ENCODE measurements at regions not wholly inside any gene's neighbourhood (a gene's known extent, or its start where the extent isn't known, plus 50 kb on each side); places are given as distances from the start of the nearest gene placed in this dataset.

- no peak overlapping the region for H3K4me3 ChIP-seq (ENCODE audit: low read depth in 1 of 2, low read length in 2 of 2)
Observed at GRCh38 chr1:80392529-80392928, 1386.0 kb upstream of the ADGRL4 start.

GRCh38 chr1:80385650-80386049, 1379.1 kb upstream of the ADGRL4 start:
- Histone ChIP-seq H3K27ac (ENCODE audit: low read depth in 2 of 2, low read length in 1 of 2) (no peak overlapping the region), H3K27me3 (ENCODE audit: control insufficient read depth in 1 of 2, insufficient read depth in 2 of 2, low read length in 2 of 2) (no peaks in the 10 kb centered on the region), H3K4me3 (ENCODE audit: low read depth in 1 of 2, low read length in 2 of 2) (no peak overlapping the region), H3K9me3 (ENCODE audit: control insufficient read depth in 2 of 2, insufficient read depth in 1 of 2, low read depth in 1 of 2, low read length in 1 of 2) (peaks cover 0 to 2% of the 10 kb centered on the region in 2 donors), H3K4me1 (ENCODE audit: control insufficient read depth in 2 of 2, insufficient read depth in 2 of 2, low read length in 1 of 2) (no peaks in the 10 kb centered on the region), H3K36me3 (ENCODE audit: control insufficient read depth in 2 of 2, insufficient read depth in 2 of 2, low read length in 1 of 2) (no peaks in the 10 kb centered on the region)

More at GRCh38 chr1:80392529-80392928, 1386.0 kb upstream of the ADGRL4 start:
- Histone ChIP-seq H3K9me3 (ENCODE audit: control insufficient read depth in 2 of 2, insufficient read depth in 1 of 2, low read depth in 1 of 2, low read length in 1 of 2) (no peaks in the 10 kb centered on the region), H3K27ac (ENCODE audit: low read depth in 2 of 2, low read length in 1 of 2) (no peak overlapping the region), H3K36me3 (ENCODE audit: control insufficient read depth in 2 of 2, insufficient read depth in 2 of 2, low read length in 1 of 2) (no peaks in the 10 kb centered on the region), H3K4me1 (ENCODE audit: control insufficient read depth in 2 of 2, insufficient read depth in 2 of 2, low read length in 1 of 2) (no peaks in the 10 kb centered on the region), H3K27me3 (ENCODE audit: control insufficient read depth in 1 of 2, insufficient read depth in 2 of 2, low read length in 2 of 2) (no peaks in the 10 kb centered on the region)
- WGBS, 2 donors = 38 to 54% methylated on average over 3 of the region's 3 CpGs

- no peaks in the 10 kb centered on the region for H3K4me1 ChIP-seq (ENCODE audit: control insufficient read depth in 2 of 2, insufficient read depth in 2 of 2, low read length in 1 of 2)
- H3K36me3 ChIP-seq (ENCODE audit: control insufficient read depth in 2 of 2, insufficient read depth in 2 of 2, low read length in 1 of 2) = no peaks in the 10 kb centered on the region
- H3K9me3 ChIP-seq (ENCODE audit: control insufficient read depth in 2 of 2, insufficient read depth in 1 of 2, low read depth in 1 of 2, low read length in 1 of 2) = peaks cover 0 to 2% of the 10 kb centered on the region in 2 donors
- no peak overlapping the region for H3K27ac ChIP-seq (ENCODE audit: low read depth in 2 of 2, low read length in 1 of 2)
- H3K27me3 ChIP-seq (ENCODE audit: control insufficient read depth in 1 of 2, insufficient read depth in 2 of 2, low read length in 2 of 2) = no peaks in the 10 kb centered on the region
- no peak overlapping the region for H3K4me3 ChIP-seq (ENCODE audit: low read depth in 1 of 2, low read length in 2 of 2)
Observed at GRCh38 chr1:80384959-80385358, 1378.4 kb upstream of the ADGRL4 start.

DNA sequence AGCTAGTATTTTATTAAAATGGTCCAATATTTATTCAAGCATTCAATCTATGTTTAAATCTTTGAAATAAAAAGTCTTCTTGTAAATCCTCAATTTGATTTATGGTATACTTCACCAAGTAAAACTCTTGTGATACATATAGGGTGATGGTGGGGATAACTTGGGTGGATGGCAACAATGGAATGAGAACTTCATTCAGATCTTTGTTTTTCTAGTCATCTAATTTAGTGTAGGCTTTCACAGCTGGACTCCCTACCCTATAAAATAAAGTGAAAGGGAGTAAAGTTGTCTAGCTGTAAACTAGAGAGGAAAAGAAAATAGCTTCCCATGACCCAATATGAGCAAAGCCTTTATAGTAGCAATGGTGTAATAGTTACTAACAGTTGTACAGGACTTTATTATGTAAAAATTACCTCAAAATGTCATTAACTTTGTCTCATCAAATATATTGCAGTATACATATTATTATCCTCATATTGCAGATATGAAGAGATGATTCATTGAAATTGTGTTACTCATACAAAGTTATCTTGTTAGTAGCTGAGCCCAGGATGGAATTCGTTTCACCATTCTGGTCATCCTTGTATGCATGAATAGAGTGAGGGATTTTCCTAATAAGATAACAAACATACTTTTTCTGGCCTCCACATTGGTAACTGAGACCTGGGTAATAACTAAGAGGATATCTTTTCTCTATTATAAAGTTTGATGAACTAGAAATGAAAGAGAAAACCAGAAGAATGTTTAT, 1377.7 kb upstream of the ADGRL4 start:
- 57 to 67% methylated on average over 1 of the region's 1 CpG for WGBS, 2 donors

GRCh38 chr1:80375662-80376061, 1369.1 kb upstream of the ADGRL4 start:
- Histone ChIP-seq H3K9me3 (ENCODE audit: control insufficient read depth in 2 of 2, insufficient read depth in 1 of 2, low read depth in 1 of 2, low read length in 1 of 2) (no peaks in the 10 kb centered on the region), H3K4me3 (ENCODE audit: low read depth in 1 of 2, low read length in 2 of 2) (no peak overlapping the region), H3K4me1 (ENCODE audit: control insufficient read depth in 2 of 2, insufficient read depth in 2 of 2, low read length in 1 of 2) (no peaks in the 10 kb centered on the region), H3K27ac (ENCODE audit: low read depth in 2 of 2, low read length in 1 of 2) (no peak overlapping the region), H3K27me3 (ENCODE audit: control insufficient read depth in 1 of 2, insufficient read depth in 2 of 2, low read length in 2 of 2) (no peaks in the 10 kb centered on the region), H3K36me3 (ENCODE audit: control insufficient read depth in 2 of 2, insufficient read depth in 2 of 2, low read length in 1 of 2) (no peaks in the 10 kb centered on the region)

More for the DNA sequence above, 1377.7 kb upstream of the ADGRL4 start:
- H3K27ac ChIP-seq (ENCODE audit: low read depth in 2 of 2, low read length in 1 of 2) = no peak overlapping the region
- H3K36me3 ChIP-seq (ENCODE audit: control insufficient read depth in 2 of 2, insufficient read depth in 2 of 2, low read length in 1 of 2) = no peaks in the 10 kb centered on the region
- no peaks in the 10 kb centered on the region for H3K27me3 ChIP-seq (ENCODE audit: control insufficient read depth in 1 of 2, insufficient read depth in 2 of 2, low read length in 2 of 2)
- H3K4me1 ChIP-seq (ENCODE audit: control insufficient read depth in 2 of 2, insufficient read depth in 2 of 2, low read length in 1 of 2) = no peaks in the 10 kb centered on the region
- no peak overlapping the region for H3K4me3 ChIP-seq (ENCODE audit: low read depth in 1 of 2, low read length in 2 of 2)
- peaks cover 0 to 2% of the 10 kb centered on the region in 2 donors for H3K9me3 ChIP-seq (ENCODE audit: control insufficient read depth in 2 of 2, insufficient read depth in 1 of 2, low read depth in 1 of 2, low read length in 1 of 2)

DNA sequence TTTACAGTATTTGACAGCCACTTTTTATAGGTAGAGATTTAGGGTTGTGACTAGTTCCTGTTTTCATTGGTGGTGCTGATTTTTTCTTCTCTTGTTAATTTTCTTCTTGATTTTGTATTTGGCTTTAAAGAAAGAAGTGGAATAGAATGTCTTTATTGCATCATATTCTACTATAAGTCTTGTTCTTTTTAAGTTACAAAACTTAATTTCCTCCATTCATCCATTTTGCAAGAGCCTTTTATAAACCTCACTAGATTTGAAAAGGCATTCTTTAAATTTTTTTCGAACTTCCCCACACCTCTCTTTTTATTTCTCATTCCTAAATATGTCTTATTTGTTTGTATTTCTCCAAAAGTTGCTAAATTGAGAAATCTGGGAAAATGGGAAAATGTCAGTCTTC, 1368.6 kb upstream of the ADGRL4 start:
- Histone ChIP-seq H3K9me3 (ENCODE audit: control insufficient read depth in 2 of 2, insufficient read depth in 1 of 2, low read depth in 1 of 2, low read length in 1 of 2) (no peaks in the 10 kb centered on the region), H3K4me1 (ENCODE audit: control insufficient read depth in 2 of 2, insufficient read depth in 2 of 2, low read length in 1 of 2) (no peaks in the 10 kb centered on the region), H3K36me3 (ENCODE audit: control insufficient read depth in 2 of 2, insufficient read depth in 2 of 2, low read length in 1 of 2) (no peaks in the 10 kb centered on the region), H3K27ac (ENCODE audit: low read depth in 2 of 2, low read length in 1 of 2) (no peak overlapping the region), H3K27me3 (ENCODE audit: control insufficient read depth in 1 of 2, insufficient read depth in 2 of 2, low read length in 2 of 2) (no peaks in the 10 kb centered on the region), H3K4me3 (ENCODE audit: low read depth in 1 of 2, low read length in 2 of 2) (no peak overlapping the region)
- 66 to 73% methylated on average over 1 of the region's 1 CpG for WGBS, 2 donors

DNA sequence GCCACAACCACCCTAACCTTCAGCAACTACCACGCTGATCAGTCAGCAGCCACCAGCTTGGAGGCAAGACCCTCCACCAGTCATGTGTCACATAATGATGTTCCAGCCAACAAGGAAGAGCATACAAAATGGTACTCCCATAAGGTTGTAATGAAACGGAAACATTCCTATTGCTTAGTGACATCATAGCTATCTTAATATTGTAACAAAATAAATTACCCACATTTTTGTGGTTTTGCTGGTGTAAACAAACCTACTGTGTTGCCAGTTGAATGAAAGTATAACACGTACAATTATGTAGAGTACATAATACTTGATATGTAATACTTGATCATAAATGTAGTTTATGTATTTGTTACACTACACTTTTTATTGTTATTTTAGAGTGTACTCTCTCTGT, 1363.2 kb upstream of the ADGRL4 start:
- no peaks in the 10 kb centered on the region for H3K27me3 ChIP-seq (ENCODE audit: control insufficient read depth in 1 of 2, insufficient read depth in 2 of 2, low read length in 2 of 2)
- H3K36me3 ChIP-seq (ENCODE audit: control insufficient read depth in 2 of 2, insufficient read depth in 2 of 2, low read length in 1 of 2) = no peaks in the 10 kb centered on the region
- H3K4me3 ChIP-seq (ENCODE audit: low read depth in 1 of 2, low read length in 2 of 2) = no peak overlapping the region
- H3K27ac ChIP-seq (ENCODE audit: low read depth in 2 of 2, low read length in 1 of 2) = no peak overlapping the region
- 85 to 86% methylated on average over 3 of the region's 3 CpGs for WGBS, 2 donors
- H3K9me3 ChIP-seq (ENCODE audit: control insufficient read depth in 2 of 2, insufficient read depth in 1 of 2, low read depth in 1 of 2, low read length in 1 of 2) = no peaks in the 10 kb centered on the region
- H3K4me1 ChIP-seq (ENCODE audit: control insufficient read depth in 2 of 2, insufficient read depth in 2 of 2, low read length in 1 of 2) = no peaks in the 10 kb centered on the region

- Histone ChIP-seq H3K4me1 (ENCODE audit: control insufficient read depth in 2 of 2, insufficient read depth in 2 of 2, low read length in 1 of 2) (no peaks in the 10 kb centered on the region), H3K27me3 (ENCODE audit: control insufficient read depth in 1 of 2, insufficient read depth in 2 of 2, low read length in 2 of 2) (no peaks in the 10 kb centered on the region), H3K9me3 (ENCODE audit: control insufficient read depth in 2 of 2, insufficient read depth in 1 of 2, low read depth in 1 of 2, low read length in 1 of 2) (no peaks in the 10 kb centered on the region), H3K27ac (ENCODE audit: low read depth in 2 of 2, low read length in 1 of 2) (no peak overlapping the region), H3K4me3 (ENCODE audit: low read depth in 1 of 2, low read length in 2 of 2) (no peak overlapping the region), H3K36me3 (ENCODE audit: control insufficient read depth in 2 of 2, insufficient read depth in 2 of 2, low read length in 1 of 2) (no peaks in the 10 kb centered on the region)
- WGBS, 2 donors = 78 to 83% methylated on average over 3 of the region's 3 CpGs
Observed at GRCh38 chr1:80367058-80367457, 1360.5 kb upstream of the ADGRL4 start.

GRCh38 chr1:80365359-80366021, 1359.0 kb upstream of the ADGRL4 start:
- no peaks in the 10 kb centered on the region for H3K36me3 ChIP-seq (ENCODE audit: control insufficient read depth in 2 of 2, insufficient read depth in 2 of 2, low read length in 1 of 2)
- no peak overlapping the region for H3K4me3 ChIP-seq (ENCODE audit: low read depth in 1 of 2, low read length in 2 of 2)
- H3K9me3 ChIP-seq (ENCODE audit: control insufficient read depth in 2 of 2, insufficient read depth in 1 of 2, low read depth in 1 of 2, low read length in 1 of 2) = no peaks in the 10 kb centered on the region
- 66 to 69% methylated on average over 5 of the region's 5 CpGs for WGBS, 2 donors
- H3K4me1 ChIP-seq (ENCODE audit: control insufficient read depth in 2 of 2, insufficient read depth in 2 of 2, low read length in 1 of 2) = no peaks in the 10 kb centered on the region
- H3K27ac ChIP-seq (ENCODE audit: low read depth in 2 of 2, low read length in 1 of 2) = no peak overlapping the region
- H3K27me3 ChIP-seq (ENCODE audit: control insufficient read depth in 1 of 2, insufficient read depth in 2 of 2, low read length in 2 of 2) = no peaks in the 10 kb centered on the region

Measured in esophagus (tissue), 2 donors.